Central memory CD4-positive, alpha-beta T cell (primary cell): ENCODE measurements at regions not wholly inside any gene's neighbourhood (a gene's known extent, or its start where the extent isn't known, plus 50 kb on each side); places are given as distances from the start of the nearest gene placed in this dataset.
"Not testable (repeated sequence)": the region's sequence is repeated elsewhere in the genome, so short reads cannot be mapped to it uniquely, and the experiment has no call there.

Experiments
- DNase-seq: peaks from one replicate; pipeline ENCODE4 v3.0.0; 2022

DNA sequence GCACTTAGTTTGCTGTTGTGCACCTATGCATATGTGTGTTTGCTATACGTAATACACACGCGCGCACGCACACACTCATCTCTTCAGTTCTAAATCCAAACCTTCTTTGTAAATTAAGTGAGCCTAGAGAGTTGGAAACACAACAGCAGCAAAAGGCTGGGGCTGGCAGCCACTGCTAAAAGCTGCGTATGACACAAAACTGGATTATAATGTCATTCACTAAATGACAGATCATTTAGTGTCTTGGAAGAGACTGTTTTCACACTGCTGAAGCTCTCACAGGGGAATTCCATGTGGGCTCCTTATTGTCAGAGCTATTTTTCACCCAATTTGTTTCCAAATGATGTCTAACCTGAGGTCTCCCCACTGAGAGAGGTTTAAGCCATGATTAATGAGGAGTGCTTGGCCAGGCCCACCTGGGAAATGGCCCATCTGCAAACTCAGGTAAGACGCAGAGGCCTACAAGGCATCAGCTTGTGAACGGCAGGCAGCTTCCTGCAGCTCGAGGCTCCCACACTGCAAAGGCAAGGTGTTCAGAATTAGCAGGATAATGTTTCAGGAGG, 94.2 kb downstream of the OLIG3 start:
- no peak for DNase-seq

DNA sequence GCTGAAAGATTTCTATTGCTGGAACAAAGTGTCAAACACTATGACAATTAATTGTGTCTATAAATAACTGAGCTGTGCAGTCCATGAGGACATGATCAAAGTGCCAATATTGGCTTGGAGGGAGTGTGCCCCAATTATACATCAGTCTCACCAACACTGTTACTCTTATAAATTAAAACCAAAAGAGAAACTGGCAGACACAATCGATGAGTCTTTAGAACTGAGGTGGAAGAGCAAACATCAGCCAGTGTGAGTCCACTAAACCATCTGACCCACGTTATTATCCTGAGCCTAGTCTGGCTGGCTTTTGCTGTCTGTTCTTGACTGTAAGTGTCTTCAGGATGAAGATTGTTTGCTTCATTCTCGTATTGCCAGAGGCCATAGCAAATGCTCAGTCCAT, 98.9 kb downstream of the OLIG3 start:
- DNase-seq: no peak

DNA sequence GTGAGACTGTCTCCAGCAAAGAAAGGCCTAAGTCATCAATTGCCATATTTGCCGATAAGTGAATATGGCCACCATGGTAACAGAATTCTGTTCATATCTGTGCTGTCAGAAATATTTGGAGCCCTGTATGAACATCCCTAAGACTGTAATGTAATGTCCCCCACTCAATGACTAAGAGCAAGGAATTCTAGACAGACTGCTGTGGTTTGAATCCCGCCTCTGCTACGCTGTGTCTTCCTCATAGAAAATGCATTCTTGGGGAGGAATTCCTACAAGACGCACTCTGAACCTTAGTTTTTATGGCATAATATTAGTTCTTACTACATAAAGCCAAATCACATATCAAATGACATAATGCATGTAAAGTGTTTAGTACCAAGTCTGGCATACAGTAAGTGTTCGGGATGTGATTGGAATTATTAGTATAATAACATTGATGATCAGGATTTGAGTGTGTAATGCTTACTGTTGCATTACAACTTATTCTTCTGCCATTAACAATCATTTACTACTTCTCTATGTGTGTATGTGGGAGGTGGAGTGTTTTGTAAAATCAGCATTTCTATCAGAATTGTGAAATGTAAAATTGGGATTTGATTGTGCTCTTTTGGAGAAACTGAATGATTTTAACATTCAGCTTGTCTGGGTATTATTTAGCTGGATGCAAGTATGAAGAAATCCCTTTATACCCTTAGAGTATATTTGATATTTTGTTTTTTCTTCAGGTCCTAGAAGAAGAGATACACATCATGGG, 103.0 kb downstream of the OLIG3 start:
- no peak for DNase-seq

DNA sequence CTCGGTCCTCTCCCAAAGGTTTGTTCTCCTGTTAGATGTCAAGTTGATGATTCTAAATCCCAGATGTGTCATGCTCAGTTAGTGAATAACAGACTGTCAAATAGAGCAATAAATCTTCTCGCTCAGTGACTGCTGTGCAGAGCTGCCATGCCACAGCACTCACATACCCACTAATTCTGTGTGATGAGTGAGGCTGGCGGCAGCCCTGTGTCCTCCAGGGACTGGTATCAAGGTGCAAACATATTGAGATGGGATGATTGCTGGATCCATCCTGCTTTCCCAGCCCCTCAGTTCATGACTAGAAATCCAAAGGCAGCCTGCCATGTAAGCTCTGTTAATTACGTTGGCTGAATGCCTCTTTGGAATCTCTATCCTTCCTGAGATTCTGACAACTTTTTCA, 103.9 kb downstream of the OLIG3 start:
- no peak for DNase-seq

DNA sequence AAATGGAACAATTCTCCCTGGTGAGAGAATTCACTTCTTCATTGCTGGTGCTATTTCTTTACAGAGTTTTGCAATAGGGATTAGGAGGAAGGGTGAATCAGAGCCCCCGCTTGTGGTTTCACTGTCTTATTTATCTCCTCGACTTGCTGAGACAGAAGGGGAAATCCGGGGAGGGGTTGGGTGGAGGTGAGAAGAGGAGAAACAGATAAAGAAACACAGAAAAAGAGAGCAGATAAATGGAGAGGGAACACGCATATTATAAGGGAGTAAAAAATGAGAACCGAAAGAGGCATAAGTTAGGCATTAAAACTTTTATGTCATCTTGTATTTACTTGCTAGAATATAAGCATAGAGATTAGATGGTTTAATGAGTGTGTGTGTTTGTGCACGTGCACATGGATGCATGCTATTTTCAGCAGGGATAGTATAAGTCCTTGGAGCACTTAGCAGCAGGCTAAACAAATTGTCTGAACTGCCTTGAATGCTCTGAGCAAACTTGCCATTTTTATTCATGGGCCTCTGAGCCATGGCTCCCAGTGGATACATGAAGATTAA, 105.0 kb downstream of the OLIG3 start:
- DNase-seq: peak; percentile 73

DNA sequence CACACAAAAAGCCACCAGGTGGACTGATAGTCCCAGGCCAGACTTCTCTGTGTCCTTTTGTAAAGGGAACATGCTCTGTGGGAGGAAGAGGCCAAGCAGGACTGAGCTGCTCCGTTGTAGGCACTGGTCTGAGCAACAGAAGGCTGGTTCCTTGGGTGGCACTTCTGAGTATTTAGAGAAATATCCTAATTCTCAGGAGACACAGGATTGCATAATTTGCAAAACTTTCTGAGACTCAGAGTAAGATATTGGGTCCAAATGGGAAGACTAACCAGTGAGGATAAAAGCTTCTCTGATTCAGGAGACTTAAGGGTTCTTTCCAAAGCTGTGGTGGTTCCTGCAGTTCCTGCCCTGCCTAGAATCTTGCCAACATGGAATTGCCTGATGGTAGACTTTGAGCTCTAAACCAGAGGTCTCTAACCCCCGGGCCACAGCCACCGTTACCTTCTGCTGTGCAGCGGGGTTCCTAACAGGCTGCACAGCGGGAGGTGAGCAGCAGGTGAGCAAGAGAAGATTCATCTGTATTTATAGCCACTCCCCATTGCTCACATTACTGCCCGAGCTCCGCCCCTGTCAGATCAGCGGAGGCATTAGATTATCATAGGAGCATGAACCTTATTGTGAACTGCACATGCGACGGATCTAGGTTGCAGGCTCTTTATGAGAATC, 107.0 kb downstream of the OLIG3 start:
- no peak for DNase-seq

DNA sequence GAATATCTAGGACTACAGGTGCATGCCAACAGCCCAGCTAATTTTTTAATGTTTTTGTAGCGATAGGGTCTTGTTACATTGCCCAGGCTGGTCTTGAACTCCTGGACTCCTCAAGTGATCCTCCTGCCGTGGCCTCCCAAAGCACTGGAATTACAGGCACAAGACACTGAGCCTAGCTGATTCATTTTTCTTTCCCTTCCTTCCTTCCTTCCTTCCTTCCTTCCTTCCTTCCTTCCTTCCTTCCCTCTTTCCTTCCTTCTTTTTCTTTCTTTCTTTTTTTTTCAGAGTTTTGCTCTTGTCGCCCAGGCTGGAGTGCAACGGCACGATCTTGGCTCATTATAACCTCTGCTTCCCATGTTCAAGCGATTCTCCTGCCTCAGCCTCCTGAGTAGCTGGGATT, 110.9 kb downstream of the OLIG3 start:
- not testable (repeated sequence) for DNase-seq

DNA sequence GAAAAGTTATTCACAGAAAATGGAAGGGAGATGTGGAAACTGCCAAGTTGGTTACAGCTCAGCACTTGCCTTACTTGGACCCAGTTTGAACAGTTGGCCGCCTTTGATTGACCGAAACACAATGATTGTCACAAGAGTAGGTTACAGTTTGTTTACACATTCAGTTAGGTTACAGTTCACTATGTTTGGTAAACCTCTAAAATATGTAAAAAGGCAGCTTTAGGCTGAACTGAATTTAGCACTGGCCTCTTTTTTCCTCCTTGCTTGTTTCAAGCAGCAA, 116.2 kb downstream of the OLIG3 start:
- no peak for DNase-seq

DNA sequence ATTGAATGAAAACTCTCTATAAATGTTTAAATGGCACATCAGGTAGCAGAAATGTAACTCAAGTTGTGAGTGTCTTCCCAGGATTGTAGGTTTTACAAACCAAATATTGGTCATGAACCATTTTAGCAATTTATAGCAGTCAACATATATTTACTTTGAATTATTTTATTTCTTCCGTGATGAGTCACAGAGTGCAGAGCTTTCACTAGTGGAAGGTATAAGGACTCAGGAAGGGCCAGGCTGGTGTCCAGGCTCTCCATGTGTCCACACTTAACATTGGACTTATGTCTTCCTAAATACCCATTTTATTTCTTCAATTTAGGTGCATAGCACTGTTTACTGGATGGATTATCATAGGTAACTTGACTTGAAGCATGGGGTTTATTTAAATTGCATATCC, 120.9 kb downstream of the OLIG3 start:
- no peak for DNase-seq

DNA sequence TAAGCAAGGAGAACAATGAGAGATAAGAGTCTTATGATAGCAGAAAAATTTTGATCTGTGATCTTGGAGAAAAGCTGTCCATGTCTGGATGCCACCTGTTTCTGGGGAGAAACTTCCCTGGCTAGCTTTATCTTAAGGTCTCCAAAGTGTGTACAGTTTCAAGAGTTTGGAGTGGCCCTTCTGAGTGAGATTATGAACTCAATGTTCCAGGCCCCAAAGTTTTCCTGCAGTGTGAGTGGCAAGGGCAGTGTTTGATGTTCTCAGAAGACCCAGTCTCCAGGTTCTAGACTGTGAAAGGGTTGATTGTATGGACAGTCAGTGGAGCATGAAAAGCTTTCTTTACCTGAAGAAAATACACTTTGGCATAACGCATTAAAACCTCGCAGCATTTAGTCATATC, 121.7 kb downstream of the OLIG3 start:
- DNase-seq: no peak

DNA sequence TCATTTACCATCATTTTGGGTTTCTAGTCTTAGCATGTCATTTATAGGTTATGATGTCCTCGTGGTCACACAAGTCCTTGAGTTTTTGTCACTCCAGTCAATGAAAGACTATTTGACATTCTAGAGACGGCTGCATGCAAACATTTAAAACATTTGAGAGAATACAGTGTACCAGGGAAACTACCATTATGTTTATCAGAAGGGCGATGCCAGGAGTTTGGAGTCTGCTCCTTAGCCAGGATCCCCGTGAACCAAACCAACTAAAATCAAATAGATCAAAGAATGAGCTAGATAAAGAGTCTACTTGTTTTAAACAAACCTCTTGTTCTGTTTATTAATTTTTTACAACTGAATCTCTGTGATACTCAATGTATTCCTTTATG, 122.6 kb downstream of the OLIG3 start:
- no peak for DNase-seq

DNA sequence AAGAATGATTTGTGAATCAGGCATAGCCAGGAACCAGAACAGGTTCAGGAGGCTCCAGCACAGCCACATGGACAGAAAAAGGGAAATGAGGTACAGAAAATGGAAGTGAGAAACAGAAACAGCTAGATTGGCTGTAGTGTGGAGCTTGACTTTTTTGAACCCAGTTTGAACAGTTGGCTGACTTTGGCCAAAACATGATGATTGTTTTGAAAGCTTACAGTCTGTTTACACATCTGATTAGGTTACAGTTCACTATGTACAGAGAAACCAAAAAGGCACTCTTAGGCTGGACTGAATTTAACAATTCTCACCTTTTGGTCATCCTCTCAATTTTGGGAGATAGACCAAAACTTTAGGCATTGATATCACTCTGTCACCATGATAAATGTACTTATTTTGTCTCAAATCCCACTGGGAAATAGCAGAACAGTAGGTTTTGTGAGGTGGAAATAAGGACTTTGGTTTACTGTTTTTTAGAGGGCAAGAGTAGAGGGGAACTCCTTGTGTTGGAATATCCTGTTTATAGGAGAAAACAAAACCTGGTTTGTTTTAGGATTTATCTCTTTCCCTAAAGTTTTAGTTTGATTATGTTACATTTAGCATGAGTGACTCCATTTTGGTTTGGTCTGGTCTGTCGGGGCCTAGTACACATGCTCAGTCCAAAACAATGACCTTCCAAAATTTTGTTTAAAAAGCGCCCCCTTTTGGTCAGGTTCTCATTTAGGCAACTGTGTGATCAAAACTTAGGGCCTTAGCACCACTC, 123.1 kb downstream of the OLIG3 start:
- DNase-seq: no peak

DNA sequence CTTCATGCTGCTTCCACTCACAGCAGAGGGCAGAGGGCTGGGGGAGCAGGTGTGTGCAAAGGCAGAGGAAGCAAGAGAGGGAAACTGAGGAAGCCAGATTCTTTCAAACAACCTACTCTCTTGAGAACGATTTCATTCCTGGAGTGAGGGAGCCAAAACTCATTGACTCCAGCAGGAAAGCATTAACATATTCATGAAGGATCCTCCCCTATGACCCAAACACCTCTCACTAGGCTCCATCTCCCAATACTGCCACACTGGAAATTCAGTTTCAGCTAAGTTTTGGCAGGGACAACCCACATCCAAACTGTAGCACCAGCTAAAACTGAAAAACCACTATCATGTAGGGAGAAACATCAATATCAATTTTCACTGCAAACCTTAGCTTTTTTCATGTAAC, 125.1 kb downstream of the OLIG3 start:
- no peak for DNase-seq

DNA sequence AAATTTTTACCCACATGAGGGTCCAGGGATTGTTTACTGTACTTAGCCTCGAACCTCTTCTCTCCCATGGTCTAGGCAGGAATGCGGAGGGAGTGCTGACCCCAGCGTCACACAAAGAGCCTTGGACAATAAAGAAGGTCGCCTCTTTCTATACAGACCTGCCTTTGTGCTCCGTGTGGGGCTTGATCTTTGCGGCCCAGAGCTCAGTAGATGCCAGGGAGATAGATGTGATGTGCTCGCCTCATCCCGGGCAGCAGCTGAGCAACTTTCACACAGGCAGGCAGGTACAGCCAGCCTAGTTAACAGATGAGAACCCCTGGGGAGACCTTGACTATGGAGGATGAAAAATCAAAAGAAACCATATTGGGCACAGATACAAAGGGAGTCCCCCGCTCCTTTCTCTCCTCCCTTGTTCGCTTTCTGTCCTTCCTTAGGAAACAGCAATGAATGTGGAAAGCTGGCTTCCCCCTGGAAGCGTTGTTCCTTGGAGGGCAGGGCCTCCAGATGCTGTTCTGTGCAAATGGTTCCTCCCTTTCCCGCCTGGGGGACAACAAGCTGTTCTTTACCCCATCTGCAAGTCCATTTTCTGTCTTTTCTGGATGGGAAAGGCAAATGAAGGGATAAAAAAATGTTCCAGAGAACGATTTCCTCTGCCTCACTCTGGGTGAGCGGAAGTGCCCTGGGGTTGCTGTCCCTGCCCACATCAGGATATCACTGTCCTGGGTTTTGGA, 128.3 kb downstream of the OLIG3 start:
- no peak for DNase-seq

DNA sequence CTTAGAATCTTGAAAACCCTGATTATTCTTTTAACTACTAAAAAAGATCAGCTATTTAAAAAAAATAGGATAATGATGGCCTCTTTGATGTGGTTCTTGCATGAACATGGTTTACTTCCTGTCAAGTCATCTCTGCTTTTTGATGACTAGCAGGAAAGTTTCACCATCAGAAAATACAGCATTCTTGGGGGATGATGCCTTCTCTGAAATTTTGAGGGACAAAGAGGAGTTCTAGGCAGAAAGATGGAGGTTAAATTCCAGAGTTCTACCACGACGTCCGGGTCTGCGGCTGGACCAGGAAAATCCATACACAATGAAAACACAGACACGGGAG, 130.4 kb downstream of the OLIG3 start:
- DNase-seq: peak; percentile 71

DNA sequence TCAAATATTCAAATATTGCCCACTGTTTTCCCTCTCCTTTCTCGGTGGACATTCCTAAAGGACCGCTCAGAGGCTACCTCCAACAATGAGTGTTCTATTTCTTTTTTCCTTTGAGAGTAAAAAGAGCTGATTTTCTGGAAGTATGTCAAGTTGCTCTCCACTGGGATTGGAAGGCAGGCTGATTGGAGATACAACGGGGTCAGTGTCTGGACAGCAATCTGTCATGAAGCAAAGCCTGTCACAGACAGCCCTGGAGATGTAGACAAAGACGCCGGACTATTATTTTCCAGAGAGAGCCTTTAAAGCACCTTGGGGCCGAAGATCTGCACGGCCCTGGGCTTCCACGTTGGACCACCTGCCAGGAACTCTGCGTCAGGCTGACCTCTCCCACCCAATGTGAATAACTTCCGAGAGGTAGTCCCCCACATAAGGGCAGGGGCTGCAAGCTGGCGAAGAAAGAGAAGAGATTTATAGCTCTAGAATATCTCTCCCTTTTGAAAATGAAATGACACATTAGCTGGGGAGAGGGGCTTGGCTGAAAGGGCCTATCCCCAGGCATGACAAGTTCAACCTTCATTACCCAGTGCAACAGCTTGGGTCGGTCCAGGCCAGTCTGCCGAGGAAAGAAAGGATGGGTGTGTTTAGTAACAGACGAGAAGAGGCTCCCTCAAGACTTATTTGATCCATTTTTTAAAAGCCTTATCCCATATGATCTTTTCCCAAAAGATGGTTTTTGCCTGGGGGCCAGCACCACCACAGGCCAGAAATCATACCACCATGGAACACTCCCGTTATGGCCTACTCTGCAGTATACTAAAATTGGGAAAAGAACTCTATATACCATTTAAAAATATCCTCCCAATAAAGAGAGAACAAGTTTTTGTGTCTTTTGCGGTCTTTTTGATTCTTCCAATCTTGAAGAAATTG, 131.1 kb downstream of the OLIG3 start:
- DNase-seq: no peak

DNA sequence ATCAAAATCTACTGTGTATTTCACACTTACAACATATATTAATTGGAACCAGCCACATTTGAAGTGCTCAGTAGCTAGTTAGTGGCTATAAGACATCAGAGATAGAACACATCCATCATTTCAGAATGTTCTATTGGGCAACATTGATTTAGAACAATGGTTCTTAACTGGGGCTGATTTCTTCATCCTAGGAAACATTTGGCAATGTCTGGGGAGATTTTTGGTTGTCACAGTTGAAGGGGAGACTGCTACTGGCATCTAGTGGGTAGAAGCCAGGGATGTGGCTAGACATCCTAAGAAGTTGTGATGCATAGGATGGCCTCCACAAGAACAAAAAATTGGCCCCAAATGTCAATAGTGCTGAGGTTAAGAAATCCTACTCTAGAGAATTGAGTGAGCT, 132.5 kb downstream of the OLIG3 start:
- DNase-seq: no peak

DNA sequence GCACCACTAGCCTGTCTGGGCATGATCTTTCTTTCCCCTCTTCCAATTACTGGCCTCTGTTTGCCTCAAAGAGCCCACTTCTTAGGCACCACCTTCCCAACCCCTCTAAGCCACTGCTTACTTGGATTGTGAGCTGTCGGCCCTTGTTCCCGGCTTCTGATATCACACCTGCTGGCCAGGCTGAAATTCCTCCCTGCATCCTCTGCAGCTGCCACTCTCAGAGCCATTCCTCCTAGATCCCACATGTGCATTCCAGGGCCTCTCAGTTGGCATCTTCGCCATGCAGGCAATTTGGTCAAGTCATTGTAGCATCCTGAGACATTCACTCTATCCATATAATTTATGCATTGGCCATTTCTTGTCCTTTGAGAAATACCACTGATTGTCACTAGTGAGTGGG, 135.9 kb downstream of the OLIG3 start:
- DNase-seq: no peak

DNA sequence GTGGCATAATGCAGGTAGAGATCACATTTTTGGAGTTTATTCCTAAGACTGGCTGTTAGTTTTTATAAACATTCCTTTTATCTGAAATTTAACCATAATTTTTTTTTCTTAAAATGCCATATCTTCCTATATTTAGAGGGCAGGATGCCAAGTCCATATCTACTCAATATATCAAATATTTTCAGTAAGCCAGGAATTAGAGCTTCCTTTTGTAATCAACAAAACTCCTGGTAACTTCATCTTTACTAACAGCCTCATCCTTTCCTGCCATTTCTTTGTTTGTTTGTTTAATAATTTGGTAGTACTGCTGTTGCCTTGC, 136.3 kb downstream of the OLIG3 start:
- no peak for DNase-seq

DNA sequence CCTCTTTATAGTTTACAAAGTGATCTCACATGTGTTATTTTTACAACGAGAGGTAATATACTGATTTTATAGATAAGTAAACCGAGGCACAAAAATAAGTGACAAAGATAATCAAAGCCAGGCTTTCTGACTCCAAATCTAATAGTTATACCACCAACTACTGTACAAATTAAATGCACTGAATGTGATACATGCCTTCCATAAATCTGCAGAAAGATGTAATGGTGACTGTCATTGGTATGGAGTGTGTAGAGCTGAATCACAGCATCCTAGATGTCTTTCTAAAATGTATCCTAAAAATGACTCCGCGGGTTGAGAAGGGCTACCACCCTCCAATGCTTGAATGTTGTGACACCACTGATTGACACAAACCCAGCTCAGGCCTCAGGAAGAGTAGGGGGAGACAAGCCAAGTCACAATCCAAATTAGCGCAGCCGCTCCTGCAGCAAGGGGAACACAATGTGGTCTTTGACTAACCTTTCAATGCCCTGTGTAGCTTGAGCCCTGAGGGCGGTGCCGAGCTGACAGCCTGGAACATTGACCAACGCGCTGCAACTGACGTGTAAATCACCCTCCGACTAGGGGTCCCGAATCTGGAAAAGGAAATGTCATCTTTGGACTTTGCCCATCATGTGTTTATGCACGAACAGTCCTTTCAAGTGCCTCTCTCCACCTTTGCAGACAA, 136.8 kb downstream of the OLIG3 start:
- no peak for DNase-seq

DNA sequence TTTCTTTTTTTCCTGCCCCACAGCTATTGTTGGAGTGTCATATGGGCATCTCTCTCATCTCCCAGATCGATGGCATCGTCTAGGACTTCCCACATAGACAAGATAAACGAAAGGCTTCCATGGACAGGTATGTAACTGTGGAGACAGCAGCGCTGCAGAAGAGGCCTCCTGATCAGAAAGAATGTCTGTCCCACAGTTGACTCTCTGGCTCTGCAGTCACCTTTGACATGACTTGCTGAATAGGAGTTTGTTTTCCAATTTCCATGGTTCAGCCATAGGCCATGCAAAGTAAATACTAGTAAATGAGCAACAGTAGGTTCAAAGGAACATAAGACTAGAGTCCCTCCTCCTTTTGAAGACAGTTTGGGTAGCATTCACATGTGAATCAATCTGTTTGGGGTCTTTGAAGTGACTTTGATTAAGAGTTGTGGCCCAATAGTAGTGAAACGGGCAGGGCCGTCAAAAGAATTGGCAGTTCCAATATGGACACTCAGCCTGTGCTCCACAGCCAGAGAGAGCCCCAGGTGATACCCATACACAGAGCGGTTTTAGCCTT, 134.7 kb upstream of the IFNGR1 start:
- no peak for DNase-seq
